MM.1S (cell line): ENCODE measurements at regions not wholly inside any gene's neighbourhood (a gene's known extent, or its start where the extent isn't known, plus 50 kb on each side); places are given as distances from the start of the nearest gene placed in this dataset.

Experiments used
- DNase-seq: peaks from one replicate; pipeline ENCODE4 v3.0.0-alpha.2; 2015
- H2AFZ ChIP-seq: fragments of 300-600 bp; sonication (generic); 2 replicates; pipeline ENCODE4 v1.6.0; 2016; ENCODE audit warnings: antibody characterized with exemption, low read length
- H3F3A ChIP-seq: fragments of 300-600 bp; sonication (generic); 2 replicates; pipeline ENCODE4 v1.6.1; 2016; ENCODE audit warnings: mild to moderate bottlenecking, antibody characterized with exemption, low read length, moderate library complexity, mixed read lengths; ENCODE audit not compliant: insufficient read depth
- H3K27ac ChIP-seq: fragments of 300-600 bp; sonication (generic); 2 replicates; pipeline ENCODE4 v1.5.1; 2016; ENCODE audit warnings: mild to moderate bottlenecking, low read length
- H3K27me3 ChIP-seq: fragments of 300-600 bp; sonication (generic); replicated peaks from 2 replicates; pipeline ENCODE4 v1.6.0; 2016; ENCODE audit warnings: low read length; ENCODE audit not compliant: insufficient read depth
- H3K36me3 ChIP-seq: fragments of 300-600 bp; sonication (generic); replicated peaks from 2 replicates; pipeline ENCODE4 v1.6.1; 2016; ENCODE audit warnings: mild to moderate bottlenecking, low read length, mixed read lengths; ENCODE audit not compliant: insufficient read depth
- H3K4me1 ChIP-seq: fragments of 300-600 bp; sonication (generic); 2 replicates; pipeline ENCODE4 v1.6.1; 2016; ENCODE audit warnings: low read length, mixed read lengths
- H3K4me2 ChIP-seq: fragments of 300-600 bp; sonication (generic); 2 replicates; pipeline ENCODE4 v1.6.0; 2016; ENCODE audit warnings: low read depth, low read length
- H3K4me3 ChIP-seq: fragments of 300-600 bp; sonication (generic); 2 replicates; pipeline ENCODE4 v1.5.1; 2016; ENCODE audit warnings: low read length, mixed read lengths
- H3K79me2 ChIP-seq: fragments of 300-600 bp; sonication (generic); 2 replicates; pipeline ENCODE4 v1.6.1; 2016; ENCODE audit warnings: mixed run types, low read length, mixed read lengths
- H3K9ac ChIP-seq: fragments of 300-600 bp; sonication (generic); 2 replicates; pipeline ENCODE4 v1.6.1; 2016; ENCODE audit warnings: low read length, mixed read lengths
- H3K9me2 ChIP-seq: fragments of 300-600 bp; sonication (generic); replicated peaks from 2 replicates; pipeline ENCODE4 v1.6.1; 2016; ENCODE audit warnings: mild to moderate bottlenecking, low read length, mixed read lengths; ENCODE audit not compliant: insufficient read depth
- H3K9me3 ChIP-seq: fragments of 300-600 bp; sonication (generic); replicated peaks from 2 replicates; pipeline ENCODE4 v1.6.1; 2016; ENCODE audit warnings: mild to moderate bottlenecking, low read length, mixed read lengths; ENCODE audit not compliant: insufficient read depth
- H4K20me1 ChIP-seq: fragments of 300-600 bp; sonication (generic); 2 replicates; pipeline ENCODE4 v1.6.1; 2016; ENCODE audit warnings: mild to moderate bottlenecking, low read length, moderate library complexity, mixed read lengths; ENCODE audit not compliant: insufficient read depth
- EZH2 ChIP-seq: fragments of 300-600 bp; sonication (generic); optimal IDR thresholded peaks from 2 replicates; pipeline ENCODE3; 2017; ENCODE audit warnings: low read depth, mild to moderate bottlenecking, antibody characterized with exemption, low read length, mixed read lengths
- EZH2phosphoT487 ChIP-seq: fragments of 300-600 bp; sonication (generic); IDR thresholded peaks from 2 replicates; pipeline ENCODE4 v1.6.1; 2018; ENCODE audit warnings: antibody characterized with exemption, low read length
- TF ChIP-seq, protein P1 (sequence below): fragments of 300-600 bp; sonication (generic); IDR thresholded peaks from 2 replicates; pipeline ENCODE4 v1.5.1; 2016; ENCODE audit warnings: antibody characterized with exemption, low read length, mixed read lengths

DNA sequence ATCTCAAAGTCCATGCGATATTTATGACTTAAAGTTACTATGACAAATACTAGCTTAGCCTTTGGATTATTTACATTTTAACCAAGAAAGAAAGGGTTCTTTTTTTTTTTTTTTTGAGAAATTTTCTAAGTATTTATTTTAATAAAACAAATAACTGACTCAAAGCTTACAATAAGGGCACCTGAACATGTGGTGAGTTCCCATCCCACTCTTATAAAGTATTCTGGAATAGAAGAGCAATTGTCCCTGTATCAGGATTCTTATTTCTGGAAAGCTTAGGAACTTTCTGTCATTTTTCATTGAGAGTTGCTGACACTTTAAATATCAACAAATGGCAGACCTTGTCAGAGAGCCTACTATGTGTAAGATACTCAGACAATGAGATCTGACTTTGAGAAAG is 686.1 kb upstream of the SOX9 start:
- Histone ChIP-seq H3F3A (no peaks in the 10 kb centered on the region), H3K9me2 (no peaks in the 10 kb centered on the region), H3K27me3 (no peaks in the 10 kb centered on the region), H3K36me3 (no peaks in the 10 kb centered on the region), H3K9ac (no peak overlapping the region), H2AFZ (no peak overlapping the region), H4K20me1 (no peaks in the 10 kb centered on the region), H3K4me1 (no peaks in the 10 kb centered on the region), H3K9me3 (no peaks in the 10 kb centered on the region), H3K27ac (no peak overlapping the region), H3K79me2 (no peaks in the 10 kb centered on the region), H3K4me2 (no peak overlapping the region), H3K4me3 (no peak overlapping the region)
- DNase-seq, result no peak
- TF ChIP-seq EZH2phosphoT487 (no peak), EZH2 (no peak)
- TF ChIP-seq, protein P1, sequence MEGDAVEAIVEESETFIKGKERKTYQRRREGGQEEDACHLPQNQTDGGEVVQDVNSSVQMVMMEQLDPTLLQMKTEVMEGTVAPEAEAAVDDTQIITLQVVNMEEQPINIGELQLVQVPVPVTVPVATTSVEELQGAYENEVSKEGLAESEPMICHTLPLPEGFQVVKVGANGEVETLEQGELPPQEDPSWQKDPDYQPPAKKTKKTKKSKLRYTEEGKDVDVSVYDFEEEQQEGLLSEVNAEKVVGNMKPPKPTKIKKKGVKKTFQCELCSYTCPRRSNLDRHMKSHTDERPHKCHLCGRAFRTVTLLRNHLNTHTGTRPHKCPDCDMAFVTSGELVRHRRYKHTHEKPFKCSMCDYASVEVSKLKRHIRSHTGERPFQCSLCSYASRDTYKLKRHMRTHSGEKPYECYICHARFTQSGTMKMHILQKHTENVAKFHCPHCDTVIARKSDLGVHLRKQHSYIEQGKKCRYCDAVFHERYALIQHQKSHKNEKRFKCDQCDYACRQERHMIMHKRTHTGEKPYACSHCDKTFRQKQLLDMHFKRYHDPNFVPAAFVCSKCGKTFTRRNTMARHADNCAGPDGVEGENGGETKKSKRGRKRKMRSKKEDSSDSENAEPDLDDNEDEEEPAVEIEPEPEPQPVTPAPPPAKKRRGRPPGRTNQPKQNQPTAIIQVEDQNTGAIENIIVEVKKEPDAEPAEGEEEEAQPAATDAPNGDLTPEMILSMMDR, result no peak

DNA sequence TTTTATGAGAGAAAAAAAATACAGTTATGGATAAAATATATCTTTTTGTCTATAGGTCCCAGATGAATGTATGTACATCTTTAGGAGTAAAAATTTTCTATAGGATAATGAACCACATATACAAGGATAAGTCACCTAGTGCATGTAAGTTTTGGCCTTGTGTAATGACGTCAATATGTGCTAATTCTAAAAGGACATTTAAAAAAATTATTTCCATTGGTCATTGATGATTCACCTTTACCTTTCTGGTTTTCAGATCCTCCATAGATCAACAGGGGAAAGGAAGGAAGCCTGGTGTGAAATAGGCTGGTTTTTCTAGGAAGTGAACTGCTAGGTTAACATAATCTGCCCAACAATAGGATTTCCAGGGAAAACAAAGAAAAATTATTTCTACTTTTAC is 684.3 kb upstream of the SOX9 start:
- Histone ChIP-seq H3F3A (no peaks in the 10 kb centered on the region), H3K9ac (no peak overlapping the region), H3K79me2 (no peaks in the 10 kb centered on the region), H3K4me3 (no peak overlapping the region), H3K9me2 (no peaks in the 10 kb centered on the region), H3K27me3 (no peaks in the 10 kb centered on the region), H3K9me3 (no peaks in the 10 kb centered on the region), H3K4me2 (no peak overlapping the region), H4K20me1 (no peaks in the 10 kb centered on the region), H3K36me3 (no peaks in the 10 kb centered on the region), H3K27ac (no peak overlapping the region), H3K4me1 (no peaks in the 10 kb centered on the region), H2AFZ (no peak overlapping the region)
- no peak for DNase-seq
- no peak for TF ChIP-seq EZH2phosphoT487
- TF ChIP-seq, protein P1, result no peak
- TF ChIP-seq EZH2, result no peak

DNA sequence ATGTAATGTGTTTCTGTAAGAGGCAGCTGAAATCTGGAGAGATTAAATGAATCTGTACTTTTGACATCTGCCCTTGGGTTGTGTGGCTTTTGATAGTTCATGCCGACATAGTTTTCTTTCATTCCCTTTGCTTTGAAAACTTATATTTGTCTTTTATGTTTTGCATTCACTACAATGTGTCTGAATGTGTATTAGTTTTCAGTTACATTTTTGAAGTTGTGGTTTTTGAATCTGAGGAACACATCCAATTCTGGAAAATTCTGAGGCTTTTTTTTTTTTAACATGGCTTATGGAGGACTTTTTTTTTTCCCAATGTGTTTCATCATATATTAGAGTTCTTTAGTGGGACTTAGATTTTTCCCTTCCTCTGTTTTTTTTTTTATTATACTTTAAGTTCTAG is 683.7 kb upstream of the SOX9 start:
- DNase-seq, result no peak
- no peaks in the 10 kb centered on the region for H3K79me2 ChIP-seq
- no peaks in the 10 kb centered on the region for H3K27me3 ChIP-seq
- H4K20me1 ChIP-seq, result no peaks in the 10 kb centered on the region
- H2AFZ ChIP-seq, result no peak overlapping the region
- no peaks in the 10 kb centered on the region for H3K36me3 ChIP-seq
- H3F3A ChIP-seq, result no peaks in the 10 kb centered on the region
- H3K9me3 ChIP-seq, result no peaks in the 10 kb centered on the region
- TF ChIP-seq EZH2, result no peak
- TF ChIP-seq, protein P1, result no peak
- no peak for TF ChIP-seq EZH2phosphoT487
- H3K4me2 ChIP-seq, result no peak overlapping the region
- no peak overlapping the region for H3K4me3 ChIP-seq
- H3K9ac ChIP-seq, result no peak overlapping the region
- H3K9me2 ChIP-seq, result no peaks in the 10 kb centered on the region
- H3K27ac ChIP-seq, result no peak overlapping the region
- no peaks in the 10 kb centered on the region for H3K4me1 ChIP-seq
